TTC549 (cell line): ENCODE measurements at regions not wholly inside any gene's neighbourhood (a gene's known extent, or its start where the extent isn't known, plus 50 kb on each side); places are given as distances from the start of the nearest gene placed in this dataset.

Source experiments
- FAIRE-seq: peaks from 2 replicates; lab custom pipeline; 2012; peaks lifted over from hg19 to GRCh38; lab: Jason Lieb, UNC

DNA sequence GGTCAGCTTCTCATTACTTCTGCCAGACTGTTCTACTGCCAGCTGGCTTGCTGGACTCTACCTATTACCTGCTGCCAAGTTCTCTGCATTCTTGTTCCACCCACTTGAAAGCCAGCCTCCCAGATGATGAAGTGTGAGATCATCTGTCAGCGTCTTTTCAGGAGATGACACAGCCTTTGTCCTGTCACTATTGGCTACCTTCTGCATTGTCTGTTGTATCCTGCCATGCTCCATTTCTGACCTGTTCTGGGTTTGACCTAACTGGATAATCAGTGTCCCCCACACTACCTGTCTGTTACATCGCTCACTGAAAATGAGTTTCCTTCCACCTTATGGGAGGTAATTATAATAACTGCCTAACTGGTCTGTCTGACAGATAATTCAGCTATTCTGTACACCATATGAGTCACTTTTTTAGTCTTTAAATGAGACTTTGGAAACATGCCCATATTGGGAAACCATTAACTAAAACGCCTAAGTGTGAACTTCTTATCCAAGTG lies 520.6 kb downstream of the METTL4 start:
- no peak for FAIRE-seq

GRCh38 chr18:2053490-2054089 lies 517.7 kb downstream of the METTL4 start:
- no peak for FAIRE-seq

- FAIRE-seq: no peak
These were observed 512.0 kb downstream of the METTL4 start for GRCh38 chr18:2059336-2059735.

GRCh38 chr18:2060086-2060485 lies 511.2 kb downstream of the METTL4 start:
- FAIRE-seq: no peak

- no peak for FAIRE-seq
These were observed 500.7 kb downstream of the METTL4 start for GRCh38 chr18:2070631-2071030.

- FAIRE-seq: no peak
These were observed 495.8 kb downstream of the METTL4 start for GRCh38 chr18:2075499-2075898.

DNA sequence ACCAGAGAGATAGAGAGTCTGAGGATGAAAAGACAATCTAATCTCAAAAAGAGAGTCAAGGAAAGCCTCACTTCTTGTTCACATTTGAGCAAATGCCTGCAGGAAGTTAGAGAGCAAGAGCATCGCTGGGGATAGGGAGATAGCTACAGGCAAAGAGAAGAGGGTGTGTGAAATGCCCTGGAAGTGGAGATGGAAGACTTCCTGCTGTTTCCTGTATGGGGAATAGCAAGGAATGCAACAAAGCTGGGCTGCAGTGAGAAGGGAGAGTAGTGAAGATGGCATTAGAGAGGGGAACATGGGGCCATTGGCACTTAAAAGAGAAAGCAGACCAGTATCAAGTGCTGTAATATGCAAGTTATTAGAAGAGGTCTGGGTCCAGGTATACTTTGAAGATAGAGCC lies 488.6 kb downstream of the METTL4 start:
- no peak for FAIRE-seq

DNA sequence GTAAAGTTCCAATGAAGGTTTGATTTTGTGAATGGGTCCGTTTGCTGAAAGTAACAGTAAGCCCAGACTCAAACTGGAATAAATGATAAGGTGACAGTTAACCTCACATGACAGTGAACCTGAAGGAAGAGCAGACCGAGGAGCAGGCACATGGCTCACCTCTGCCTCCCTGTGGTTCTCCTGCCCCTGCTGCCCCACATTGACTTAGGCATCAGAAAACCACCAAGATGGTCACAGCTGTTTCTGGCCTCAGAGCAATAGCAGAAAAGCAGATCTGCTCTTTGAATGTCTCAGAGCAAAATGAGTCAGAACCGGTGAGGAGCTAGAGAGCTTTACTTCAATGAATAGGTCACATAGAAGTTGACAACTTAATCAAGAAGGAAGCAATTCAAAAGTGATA lies 487.6 kb downstream of the METTL4 start:
- no peak for FAIRE-seq

DNA sequence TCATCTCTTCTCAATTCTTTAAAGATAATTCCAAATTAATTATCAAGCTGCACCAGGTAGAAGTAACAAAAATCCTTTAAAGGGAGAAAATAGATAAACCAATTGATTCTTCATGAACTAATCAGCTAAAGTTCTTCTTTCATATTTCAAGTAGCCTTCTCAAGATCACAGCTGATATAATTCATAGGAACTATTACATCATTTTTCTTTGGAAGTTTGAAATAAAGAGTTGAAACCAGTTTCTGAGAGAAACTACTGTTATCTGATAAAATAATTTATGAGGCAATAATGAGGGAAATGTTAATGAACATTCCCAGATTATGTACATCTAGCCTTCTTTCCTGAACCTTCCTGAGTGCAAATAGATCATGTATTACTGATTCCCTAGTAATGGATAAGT lies 484.9 kb downstream of the METTL4 start:
- FAIRE-seq: no peak

GRCh38 chr18:2087877-2088673 lies 483.2 kb downstream of the METTL4 start:
- no peak for FAIRE-seq

GRCh38 chr18:2089396-2089795 lies 481.9 kb downstream of the METTL4 start:
- FAIRE-seq: no peak

GRCh38 chr18:2091937-2092336 lies 479.4 kb downstream of the METTL4 start:
- no peak for FAIRE-seq

- no peak for FAIRE-seq
These were observed 474.8 kb downstream of the METTL4 start for GRCh38 chr18:2096551-2096950.

- FAIRE-seq: no peak
These were observed 470.6 kb downstream of the METTL4 start for GRCh38 chr18:2100694-2101213.

DNA sequence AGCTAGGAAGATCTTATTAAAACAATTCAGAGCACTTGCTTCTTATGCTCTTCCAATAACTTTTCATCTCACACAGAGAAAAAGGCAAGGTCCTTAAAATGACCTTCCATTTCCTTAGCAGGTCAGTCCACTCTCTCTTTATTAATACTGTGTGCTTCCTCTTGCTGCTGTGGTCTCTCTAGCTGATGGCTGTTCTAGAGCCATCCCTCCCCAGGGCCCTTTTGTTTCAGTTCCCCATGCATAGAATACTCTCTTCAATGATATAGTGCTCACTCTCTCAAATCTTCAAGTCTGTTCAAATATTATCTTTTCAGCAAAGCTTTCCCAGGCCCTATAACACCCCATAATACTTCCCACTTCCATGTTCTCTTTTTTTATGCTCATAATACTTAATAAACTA lies 469.3 kb downstream of the METTL4 start:
- FAIRE-seq: no peak

GRCh38 chr18:2103299-2103698 lies 468.0 kb downstream of the METTL4 start:
- no peak for FAIRE-seq

DNA sequence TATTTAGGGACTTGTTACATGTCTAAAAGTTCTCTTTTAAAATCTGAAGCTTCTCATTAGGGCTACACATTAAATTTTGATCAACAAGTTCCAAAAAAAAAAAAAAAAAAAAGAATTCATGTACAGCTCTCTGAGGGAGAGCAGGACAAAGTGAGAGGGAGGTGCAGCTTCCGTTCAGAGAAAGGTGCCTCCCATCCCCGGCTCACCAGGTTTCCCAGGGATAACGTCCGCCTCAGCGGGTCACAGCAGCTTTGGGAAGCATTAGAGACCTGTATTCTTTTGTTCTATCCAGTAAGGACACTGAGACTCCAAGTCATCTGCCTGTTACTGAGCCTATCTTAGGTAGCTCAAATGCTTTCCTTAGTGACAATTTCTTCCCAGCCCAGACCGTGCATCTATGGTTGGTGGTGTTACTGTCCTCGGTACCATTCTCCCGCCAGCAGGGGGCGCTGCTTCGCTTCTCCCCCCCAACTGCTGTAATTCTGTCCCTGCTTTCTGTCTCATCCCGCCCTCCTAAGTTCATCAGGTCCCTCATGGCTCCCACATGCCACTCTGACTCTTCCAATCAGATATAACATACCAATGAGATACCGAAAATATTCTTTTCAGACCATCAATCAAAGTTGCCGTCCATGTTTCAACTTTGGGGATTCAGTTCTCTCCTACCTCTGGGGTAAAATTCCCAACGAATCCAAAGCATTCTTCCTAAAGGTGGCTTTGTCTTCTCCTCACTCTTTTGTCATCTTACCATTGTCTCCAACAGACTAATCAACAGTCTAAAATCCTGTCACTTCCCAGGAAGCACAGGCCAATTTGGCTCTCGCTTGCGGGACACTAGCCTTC lies 466.5 kb downstream of the METTL4 start:
- FAIRE-seq: no peak

- no peak for FAIRE-seq
These were observed 462.7 kb downstream of the METTL4 start for GRCh38 chr18:2108591-2108990.

GRCh38 chr18:2111456-2111855 lies 459.8 kb downstream of the METTL4 start:
- no peak for FAIRE-seq

DNA sequence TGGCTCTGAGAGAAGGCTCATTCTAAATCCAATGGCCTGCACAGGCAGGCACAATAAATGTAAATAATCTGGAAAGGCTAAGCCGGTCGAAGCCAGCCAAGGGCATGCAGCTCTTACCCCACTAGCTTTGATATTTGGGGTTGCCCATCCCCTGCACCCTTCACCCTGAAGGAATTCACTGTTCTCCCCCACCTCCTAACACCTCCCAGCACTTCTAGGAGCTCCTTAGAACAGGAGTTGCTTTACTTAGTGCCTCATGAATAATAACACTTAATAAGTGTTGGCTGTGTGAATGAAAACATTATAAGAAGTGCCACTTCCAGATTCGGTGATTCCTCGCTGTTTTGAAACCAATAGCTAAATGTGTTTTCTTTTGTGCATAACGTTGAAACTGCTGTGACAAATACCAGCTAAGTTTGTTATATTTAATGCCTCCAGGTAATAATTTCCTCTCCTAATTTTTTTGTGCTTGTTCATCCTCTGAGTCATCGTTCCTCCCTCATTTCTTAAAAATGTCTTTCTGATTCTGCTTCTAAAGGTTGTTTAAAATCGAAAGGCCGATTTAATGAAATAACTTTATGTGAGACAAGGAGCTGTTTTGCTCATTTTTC lies 458.8 kb downstream of the METTL4 start:
- FAIRE-seq: no peak

DNA sequence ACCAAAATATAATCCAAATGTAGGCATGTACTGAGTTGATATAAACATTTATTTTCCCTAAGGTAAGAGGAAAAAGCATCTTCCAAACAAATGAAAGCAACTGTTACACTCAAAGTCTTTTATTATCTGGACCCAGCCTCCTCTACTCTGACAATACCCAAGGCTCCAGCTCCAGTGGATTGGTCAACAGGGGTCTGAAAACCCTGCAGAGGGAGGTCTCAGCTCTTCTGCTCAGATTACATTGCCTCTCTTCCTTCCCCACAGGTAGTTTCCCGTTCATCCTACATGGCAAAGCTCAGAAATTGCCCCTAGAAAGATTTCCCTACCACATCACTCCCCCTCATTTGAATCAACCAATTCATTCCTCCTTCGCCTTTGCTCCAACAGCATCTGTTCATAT lies 457.0 kb downstream of the METTL4 start:
- no peak for FAIRE-seq

DNA sequence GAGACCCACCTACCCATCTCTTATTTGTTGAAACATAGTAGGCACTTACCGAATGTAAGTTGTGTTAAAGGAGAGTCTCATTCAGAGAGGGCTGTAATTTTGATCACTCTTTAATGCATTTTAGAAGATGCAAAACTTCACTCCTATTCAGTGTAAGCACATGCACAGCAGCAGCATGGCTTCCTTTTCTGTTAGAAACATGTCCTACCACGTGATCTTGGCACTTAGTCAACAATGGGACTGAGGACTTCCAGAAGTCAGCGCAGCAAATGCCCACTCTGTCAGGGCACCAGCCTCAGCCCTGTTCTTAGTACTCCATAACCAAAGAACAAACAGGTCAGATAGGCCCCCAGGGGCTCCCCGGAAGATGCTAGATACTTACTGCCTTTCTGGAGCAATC lies 456.5 kb downstream of the METTL4 start:
- FAIRE-seq: no peak
